CD14-positive monocyte (primary cell): ENCODE measurements at regions not wholly inside any gene's neighbourhood (a gene's known extent, or its start where the extent isn't known, plus 50 kb on each side); places are given as distances from the start of the nearest gene placed in this dataset.

ENCODE experiments used
- DNase-seq, 3 donors: peaks; one replicate each; pipeline ENCODE4 v3.0.0-alpha.2; 2011 to 2022
- H2AFZ ChIP-seq: 2 replicates; pipeline ENCODE4 v1.6.0; 2012; ENCODE audit warnings: mild to moderate bottlenecking, low read depth, low read length, inconsistent platforms; ENCODE audit not compliant: insufficient read depth, poor library complexity, severe bottlenecking
- H3K27ac ChIP-seq, 2 donors: 1 replicate in 1 of 2; 2 replicates in 1 of 2; pipeline ENCODE4 v1.5.1; 2012 to 2013; ENCODE audit warnings: low read length in 2 of 2, control low read depth in 1 of 2, inconsistent platforms in 1 of 2, low read depth in 1 of 2, mild to moderate bottlenecking in 1 of 2
- H3K27me3 ChIP-seq, 2 donors: one replicate each; pipeline versions ENCODE4 v1.6.0 to v1.6.1; 2011 to 2013; ENCODE audit warnings: low read length in 2 of 2; ENCODE audit not compliant: control insufficient read depth in 2 of 2, insufficient read depth in 2 of 2
- H3K36me3 ChIP-seq, 2 donors: replicated peaks in 1 of 2; 1 replicate in 1 of 2; 2 replicates in 1 of 2; pipeline versions ENCODE4 v1.5.1 to v1.6.1; 2012 to 2013; ENCODE audit warnings: low read length in 2 of 2, control low read depth in 1 of 2, inconsistent platforms in 1 of 2, mild to moderate bottlenecking in 1 of 2; ENCODE audit not compliant: insufficient read depth in 2 of 2, control insufficient read depth in 1 of 2
- H3K4me1 ChIP-seq, 2 donors: 1 replicate in 1 of 2; 2 replicates in 1 of 2; pipeline versions ENCODE4 v1.5.1 to v1.6.1; 2012 to 2013; ENCODE audit warnings: low read length in 2 of 2, control low read depth in 1 of 2, inconsistent platforms in 1 of 2, mild to moderate bottlenecking in 1 of 2, moderate library complexity in 1 of 2; ENCODE audit not compliant: insufficient read depth in 2 of 2, control insufficient read depth in 1 of 2
- H3K4me2 ChIP-seq: replicated peaks from 2 replicates; pipeline ENCODE3; 2012; ENCODE audit warnings: low read length, moderate library complexity, mild to moderate bottlenecking; ENCODE audit not compliant: poor library complexity, severe bottlenecking; ENCODE audit errors: extremely low read depth
- H3K4me3 ChIP-seq, 3 experiments: fragments of 200-600 bp in 1 of 3; sonication (generic) in 1 of 3; replicated peaks in 1 of 3; 1 replicate in 2 of 3; 2 replicates in 1 of 3; pipeline ENCODE4 v1.5.1; 2011 to 2013; ENCODE audit warnings: low read length in 3 of 3, mild to moderate bottlenecking in 3 of 3, control low read depth in 2 of 3, low read depth in 2 of 3, inconsistent platforms in 1 of 3, moderate library complexity in 1 of 3
- H3K79me2 ChIP-seq: 2 replicates; pipeline ENCODE4 v1.6.0; 2012; ENCODE audit warnings: mild to moderate bottlenecking, control low read depth, inconsistent platforms, low read length, moderate library complexity; ENCODE audit not compliant: insufficient read depth
- H3K9ac ChIP-seq: 2 replicates; pipeline ENCODE4 v1.6.0; 2017; ENCODE audit warnings: low read length, mild to moderate bottlenecking; ENCODE audit not compliant: insufficient read depth, poor library complexity, severe bottlenecking
- H3K9me3 ChIP-seq, 2 donors: replicated peaks in 1 of 2; 1 replicate in 1 of 2; 2 replicates in 1 of 2; pipeline versions ENCODE4 v1.5.1 to v1.6.1; 2012 to 2013; ENCODE audit warnings: low read length in 2 of 2, control low read depth in 1 of 2; ENCODE audit not compliant: control insufficient read depth in 1 of 2, insufficient read depth in 1 of 2
- H4K20me1 ChIP-seq: 2 replicates; pipeline ENCODE4 v1.6.0; 2012; ENCODE audit warnings: mild to moderate bottlenecking, low read length, control low read depth, moderate library complexity; ENCODE audit not compliant: insufficient read depth
- H3K27ac Mint-ChIP-seq, 7 donors: one replicate each; pipeline ENCODE4 v1.8.0; 2020; ENCODE audit warnings: mild to moderate bottlenecking in 7 of 7, mixed read lengths in 7 of 7, moderate library complexity in 6 of 7, inconsistent platforms in 2 of 7
- H3K27me3 Mint-ChIP-seq, 3 donors: one replicate each; pipeline ENCODE4 v1.8.0; 2021 to 2022; ENCODE audit warnings: low read depth in 3 of 3, mild to moderate bottlenecking in 3 of 3, mixed read lengths in 3 of 3, moderate library complexity in 3 of 3, inconsistent platforms in 1 of 3
- H3K36me3 Mint-ChIP-seq, 2 donors: one replicate each; pipeline ENCODE4 v1.8.0; 2020; ENCODE audit warnings: mixed read lengths in 2 of 2, inconsistent platforms in 1 of 2, mild to moderate bottlenecking in 1 of 2
- H3K4me1 Mint-ChIP-seq: one replicate; pipeline ENCODE4 v1.8.0; 2020; ENCODE audit warnings: mild to moderate bottlenecking, mixed read lengths
- H3K4me3 Mint-ChIP-seq, 2 donors: one replicate each; pipeline ENCODE4 v1.8.0; 2020; ENCODE audit warnings: mild to moderate bottlenecking in 2 of 2, mixed read lengths in 2 of 2, moderate library complexity in 1 of 2
- H3K9me3 Mint-ChIP-seq, 7 donors: one replicate each; pipeline ENCODE4 v1.8.0; 2020 to 2022; ENCODE audit warnings: mixed read lengths in 7 of 7, mild to moderate bottlenecking in 6 of 7, moderate library complexity in 6 of 7, inconsistent platforms in 2 of 7
- WGBS: methylation state at CpG from one replicate; pipeline ENCODE4 v1.1.5; 2013; ENCODE audit warnings: missing lambda C conversion rate; ENCODE audit not compliant: insufficient coverage; 5-methylcytosine and 5-hydroxymethylcytosine counted together
- intact Hi-C, 2 donors: fragments of 100-400 bp; cut with micrococcal nuclease; formaldehyde crosslinking; loops; one replicate each; pipeline versions ENCODE4 v1.15.0 to v1.15.1; 2023
- TF ChIP-seq, protein P1 (sequence below): fragments of 200-600 bp; IDR thresholded peaks from one replicate; pipeline ENCODE4 v1.8.0; 2022; ENCODE audit warnings: antibody characterized with exemption, mild to moderate bottlenecking

DNA sequence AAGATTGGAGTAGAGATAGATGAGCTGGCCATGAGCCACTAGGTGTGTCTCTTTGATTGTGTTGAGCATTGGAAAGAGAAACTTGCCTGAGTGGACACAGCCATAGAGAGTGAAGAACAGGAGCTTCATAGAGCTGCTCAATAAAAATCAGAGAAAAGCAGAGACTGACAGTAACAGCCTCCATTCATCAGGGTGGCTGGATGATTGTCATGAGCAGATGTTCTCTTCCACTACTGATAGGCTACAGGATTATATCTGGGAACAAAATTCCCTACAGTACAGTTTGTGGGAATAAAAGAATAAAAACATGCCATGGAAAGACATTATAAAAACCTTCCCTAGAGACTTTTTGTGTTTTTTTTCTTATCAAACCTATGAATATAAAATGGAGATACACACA is 404.8 kb upstream of the ACVR2A start:
- H2AFZ ChIP-seq, result no peak overlapping the region
- H3K9ac ChIP-seq, result no peak overlapping the region
- no peaks in the 10 kb centered on the region for H3K27me3 Mint-ChIP-seq
- intact Hi-C loops, result no loop called here
- H3K4me1 ChIP-seq, result no peaks in the 10 kb centered on the region
- H3K4me1 Mint-ChIP-seq, result no peaks in the 10 kb centered on the region
- H3K36me3 ChIP-seq, result no peaks in the 10 kb centered on the region
- no peak overlapping the region for H3K4me2 ChIP-seq
- no peak overlapping the region for H3K4me3 Mint-ChIP-seq
- no peak for DNase-seq
- H3K27me3 ChIP-seq, result no peaks in the 10 kb centered on the region
- no peak overlapping the region for H3K4me3 ChIP-seq
- H3K27ac ChIP-seq, result no peak overlapping the region
- H3K36me3 Mint-ChIP-seq, result no peaks in the 10 kb centered on the region
- TF ChIP-seq, protein P1, sequence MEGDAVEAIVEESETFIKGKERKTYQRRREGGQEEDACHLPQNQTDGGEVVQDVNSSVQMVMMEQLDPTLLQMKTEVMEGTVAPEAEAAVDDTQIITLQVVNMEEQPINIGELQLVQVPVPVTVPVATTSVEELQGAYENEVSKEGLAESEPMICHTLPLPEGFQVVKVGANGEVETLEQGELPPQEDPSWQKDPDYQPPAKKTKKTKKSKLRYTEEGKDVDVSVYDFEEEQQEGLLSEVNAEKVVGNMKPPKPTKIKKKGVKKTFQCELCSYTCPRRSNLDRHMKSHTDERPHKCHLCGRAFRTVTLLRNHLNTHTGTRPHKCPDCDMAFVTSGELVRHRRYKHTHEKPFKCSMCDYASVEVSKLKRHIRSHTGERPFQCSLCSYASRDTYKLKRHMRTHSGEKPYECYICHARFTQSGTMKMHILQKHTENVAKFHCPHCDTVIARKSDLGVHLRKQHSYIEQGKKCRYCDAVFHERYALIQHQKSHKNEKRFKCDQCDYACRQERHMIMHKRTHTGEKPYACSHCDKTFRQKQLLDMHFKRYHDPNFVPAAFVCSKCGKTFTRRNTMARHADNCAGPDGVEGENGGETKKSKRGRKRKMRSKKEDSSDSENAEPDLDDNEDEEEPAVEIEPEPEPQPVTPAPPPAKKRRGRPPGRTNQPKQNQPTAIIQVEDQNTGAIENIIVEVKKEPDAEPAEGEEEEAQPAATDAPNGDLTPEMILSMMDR, result no peak
- no peaks in the 10 kb centered on the region for H3K9me3 ChIP-seq
- H4K20me1 ChIP-seq, result no peaks in the 10 kb centered on the region
- no peak overlapping the region for H3K27ac Mint-ChIP-seq
- H3K79me2 ChIP-seq, result no peaks in the 10 kb centered on the region
- peaks cover 4 to 7% (median 5%) of the 10 kb centered on the region in 7 donors for H3K9me3 Mint-ChIP-seq

DNA sequence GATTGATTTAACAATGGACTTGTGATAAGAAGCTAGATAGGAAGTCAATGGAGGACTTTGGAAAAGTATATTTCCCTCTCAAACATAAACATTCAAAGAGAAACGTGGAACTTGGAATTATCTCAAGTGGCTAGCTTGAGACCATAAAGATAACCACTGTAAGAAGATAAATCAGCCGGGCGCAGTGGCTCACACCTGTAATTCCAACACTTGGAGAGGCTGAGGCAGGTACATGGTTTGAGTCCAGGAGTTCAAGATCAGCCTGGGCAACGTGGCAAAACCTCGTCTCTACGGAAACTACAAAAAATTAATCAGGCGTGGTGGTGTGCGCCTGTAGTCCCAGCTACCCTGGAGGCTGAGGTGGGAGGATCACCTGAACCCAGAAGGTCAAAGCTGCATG is 405.9 kb upstream of the ACVR2A start:
- no peak for DNase-seq
- Histone ChIP-seq H3K9me3 (no peaks in the 10 kb centered on the region), H3K4me2 (no peak overlapping the region), H3K36me3 (no peaks in the 10 kb centered on the region), H3K4me1 (no peaks in the 10 kb centered on the region), H3K4me3 (no peak overlapping the region), H3K27me3 (no peaks in the 10 kb centered on the region), H4K20me1 (no peaks in the 10 kb centered on the region), H3K79me2 (no peaks in the 10 kb centered on the region), H3K9ac (no peak overlapping the region), H3K27ac (no peak overlapping the region), H2AFZ (no peak overlapping the region)
- WGBS, result 96% methylated on average over 3 of the region's 8 CpGs
- no peaks in the 10 kb centered on the region for H3K36me3 Mint-ChIP-seq
- no peaks in the 10 kb centered on the region for H3K27me3 Mint-ChIP-seq
- peaks cover 4 to 7% (median 5%) of the 10 kb centered on the region in 7 donors for H3K9me3 Mint-ChIP-seq
- no peak overlapping the region for H3K27ac Mint-ChIP-seq
- intact Hi-C loops, result no loop called here
- no peak overlapping the region for H3K4me3 Mint-ChIP-seq
- TF ChIP-seq, protein P1, result no peak
- no peaks in the 10 kb centered on the region for H3K4me1 Mint-ChIP-seq
